HG03095 (cell line): ENCODE measurements at regions not wholly inside any gene's neighbourhood (a gene's known extent, or its start where the extent isn't known, plus 50 kb on each side); places are given as distances from the start of the nearest gene placed in this dataset.

Experiments used
- ATAC-seq: cut with Tn5 transposase; IDR thresholded peaks from one replicate; pipeline ENCODE4 v1.9.1; 2021; ENCODE audit warnings: moderate library complexity; ENCODE audit not compliant: unreplicated experiment

- no peak for ATAC-seq
These were observed 118.2 kb upstream of the KIF5B start for GRCh38 chr10:32174349-32174893.

DNA sequence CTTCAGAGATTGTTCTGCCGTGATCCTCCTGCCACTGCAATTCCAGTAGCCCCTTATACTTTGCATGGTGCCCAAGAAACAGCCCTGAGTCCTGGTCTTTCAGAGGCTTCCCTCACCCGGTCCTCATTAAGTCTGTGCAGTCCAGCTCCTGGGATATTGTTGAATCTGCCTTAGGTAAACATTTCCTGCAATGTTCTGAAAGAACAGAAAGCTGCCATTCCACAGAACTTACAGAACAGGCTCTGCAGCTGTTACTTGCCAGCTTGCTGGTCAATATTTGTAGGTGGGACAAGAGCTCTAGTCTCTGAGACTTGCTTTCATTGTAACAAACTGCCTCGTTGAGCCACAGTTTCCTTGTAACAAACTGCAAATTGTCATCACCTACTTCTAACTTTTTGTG is 115.0 kb upstream of the KIF5B start:
- ATAC-seq, result no peak

GRCh38 chr10:32169556-32169955 is 113.3 kb upstream of the KIF5B start:
- no peak for ATAC-seq

- ATAC-seq, result no peak
These were observed 111.2 kb upstream of the KIF5B start for GRCh38 chr10:32167450-32167849.

DNA sequence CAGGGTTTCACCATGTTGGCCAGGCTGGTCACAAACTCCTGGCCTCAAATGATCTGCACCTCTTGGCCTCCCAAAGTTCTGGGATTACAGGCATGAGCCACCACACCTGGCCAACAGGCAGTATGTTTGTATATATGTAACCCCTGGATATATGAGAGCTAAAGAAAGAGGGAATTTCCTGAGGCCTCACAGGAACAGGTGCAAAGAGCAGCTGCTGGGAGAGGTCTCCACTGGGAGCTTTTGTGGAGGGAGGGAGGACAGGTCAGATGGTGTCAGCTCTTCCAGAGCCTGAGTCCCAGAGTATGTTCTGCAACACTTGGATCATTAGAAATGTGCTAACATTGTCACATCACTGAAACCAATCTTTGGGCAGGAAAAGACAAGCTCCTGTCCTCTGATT is 110.1 kb upstream of the KIF5B start:
- no peak for ATAC-seq

GRCh38 chr10:32163762-32164148 is 107.5 kb upstream of the KIF5B start:
- ATAC-seq, result no peak

DNA sequence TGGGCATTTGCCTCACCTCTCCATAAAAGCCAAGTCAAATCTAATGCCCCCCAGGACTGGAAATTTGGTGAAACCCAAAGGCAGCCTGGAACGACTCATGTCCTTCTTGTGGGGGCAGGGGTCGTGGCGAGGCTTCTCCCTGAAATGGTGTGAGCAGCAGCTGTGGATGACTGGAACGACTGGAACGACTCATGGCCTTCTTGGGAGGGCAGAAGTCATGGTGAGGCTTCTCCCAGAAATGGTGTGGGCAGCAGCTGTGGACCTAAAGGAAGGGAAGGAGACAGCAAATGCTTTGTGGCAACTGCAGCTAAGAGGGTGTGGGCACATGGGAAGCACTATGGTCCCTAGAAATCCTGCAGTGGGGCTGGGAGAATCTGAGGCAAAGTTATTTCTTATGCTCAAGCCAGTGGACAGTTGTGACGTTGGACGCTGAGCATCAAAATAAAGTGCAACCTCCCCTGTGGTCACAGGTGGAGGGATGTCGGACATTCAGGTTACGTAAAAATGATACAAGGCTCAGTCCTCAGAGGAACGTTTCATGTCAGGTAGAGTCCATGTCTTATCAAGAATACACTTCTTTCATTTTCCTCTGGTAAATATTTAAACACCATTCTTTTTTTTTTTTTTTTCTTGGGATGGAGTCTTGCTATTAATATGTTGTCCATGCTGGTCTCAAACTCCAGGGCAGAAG is 107.0 kb upstream of the KIF5B start:
- no peak for ATAC-seq

- no peak for ATAC-seq
These were observed 105.4 kb upstream of the KIF5B start for GRCh38 chr10:32161586-32161985.

DNA sequence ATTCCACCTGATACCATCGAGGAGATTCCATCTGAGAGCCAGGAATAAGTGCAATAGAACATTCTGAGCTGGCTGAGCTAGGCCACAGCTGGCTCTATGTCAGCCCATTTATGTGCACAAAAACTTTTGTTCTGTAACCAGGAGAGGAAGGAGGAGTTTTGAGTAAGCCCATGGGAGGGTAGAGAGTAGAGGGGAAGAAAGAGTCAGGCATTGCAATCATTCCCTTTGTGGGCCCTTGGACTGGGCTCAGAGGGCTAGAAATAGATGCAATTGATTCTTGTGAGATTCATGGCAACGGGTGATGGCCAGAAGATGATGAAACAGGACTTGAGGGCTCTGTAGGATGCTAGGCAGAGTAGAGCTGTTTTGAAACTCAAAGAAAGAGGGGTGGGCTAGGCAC is 104.6 kb upstream of the KIF5B start:
- ATAC-seq, result no peak

DNA sequence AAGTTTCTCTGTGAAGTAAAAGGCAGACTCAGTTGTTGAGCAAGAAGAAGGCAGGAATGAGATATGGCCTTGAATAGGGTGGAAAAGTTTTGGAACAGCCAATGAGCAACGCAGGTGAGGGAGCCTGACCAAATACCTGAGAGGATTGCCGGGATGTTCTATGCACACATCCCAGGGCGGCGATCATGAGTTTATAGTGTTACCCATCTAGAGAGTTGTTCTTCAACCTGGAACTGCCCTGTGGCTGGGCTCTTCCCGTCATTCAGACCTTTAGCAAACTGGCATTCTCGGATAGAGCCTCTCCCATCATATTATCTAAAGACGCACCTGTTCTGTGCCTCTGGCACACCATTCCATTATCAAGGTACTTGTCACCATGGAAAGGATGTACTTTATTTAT is 103.0 kb upstream of the KIF5B start:
- ATAC-seq, result no peak

DNA sequence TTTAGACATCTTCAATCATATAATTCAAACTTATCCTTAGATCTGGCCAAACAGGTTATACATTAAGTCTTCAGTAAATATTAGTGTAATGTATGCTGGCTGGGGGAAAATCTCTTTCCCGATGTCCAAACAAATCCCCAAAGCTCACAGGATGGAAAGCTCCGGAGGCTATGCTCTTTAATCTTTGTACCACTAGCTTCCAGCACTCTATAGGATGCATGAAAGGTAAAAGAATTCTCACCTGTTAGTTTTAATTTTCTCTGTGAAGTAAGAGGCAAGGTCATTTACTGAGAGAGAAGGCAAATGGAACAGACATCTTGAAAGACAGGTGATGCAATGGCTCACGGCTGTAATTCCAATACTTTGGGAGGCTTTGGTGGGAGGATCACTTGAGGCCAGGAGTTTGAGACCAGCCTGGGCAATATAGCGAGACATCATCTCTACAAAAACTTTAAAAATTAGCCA is 99.8 kb upstream of the KIF5B start:
- ATAC-seq, result no peak

- no peak for ATAC-seq
These were observed 98.9 kb upstream of the KIF5B start for GRCh38 chr10:32155075-32155516.

GRCh38 chr10:32153931-32154330 is 97.7 kb upstream of the KIF5B start:
- ATAC-seq, result no peak

DNA sequence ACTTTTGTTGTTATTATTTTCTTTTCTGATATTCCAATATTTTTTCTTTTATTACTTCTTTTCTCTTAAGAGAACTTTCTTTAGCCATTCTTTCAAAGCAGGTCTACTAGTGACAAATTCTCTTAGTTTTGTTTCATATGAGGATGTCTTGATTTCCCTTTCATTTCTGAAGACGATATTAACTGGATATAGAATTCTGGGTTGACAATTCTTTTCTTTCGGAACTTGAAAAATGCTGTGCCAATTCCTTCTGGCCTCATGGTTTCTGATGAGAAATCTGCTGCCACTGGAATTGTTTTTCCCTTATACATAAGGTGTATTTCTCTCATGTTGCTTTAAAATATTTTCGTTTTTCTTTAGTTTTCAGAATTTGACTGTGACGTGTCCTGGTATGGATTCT is 97.0 kb upstream of the KIF5B start:
- no peak for ATAC-seq

DNA sequence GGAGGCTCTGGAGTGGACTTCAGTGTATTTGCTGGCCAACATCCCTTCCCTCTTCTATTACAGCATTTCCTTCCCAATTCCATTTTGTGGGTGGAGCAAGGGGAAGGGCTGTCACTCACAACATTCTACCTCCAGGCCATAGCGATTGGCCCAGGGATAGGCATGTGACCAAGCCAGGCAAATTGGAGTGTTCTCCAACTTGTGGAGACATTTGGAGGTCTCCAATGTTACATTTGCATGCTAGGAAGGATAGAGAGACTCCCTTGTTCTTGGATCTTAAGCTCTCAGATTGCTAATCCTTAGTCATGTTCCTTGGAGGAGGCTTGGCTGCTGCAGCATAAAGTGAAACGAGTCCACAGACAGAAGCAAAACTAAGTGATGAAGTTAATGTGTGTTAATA is 95.6 kb upstream of the KIF5B start:
- ATAC-seq, result no peak

- no peak for ATAC-seq
These were observed 94.4 kb upstream of the KIF5B start for GRCh38 chr10:32150532-32151101.

- ATAC-seq, result peak; percentile 97
These were observed 93.2 kb upstream of the KIF5B start for GRCh38 chr10:32149252-32149955.

DNA sequence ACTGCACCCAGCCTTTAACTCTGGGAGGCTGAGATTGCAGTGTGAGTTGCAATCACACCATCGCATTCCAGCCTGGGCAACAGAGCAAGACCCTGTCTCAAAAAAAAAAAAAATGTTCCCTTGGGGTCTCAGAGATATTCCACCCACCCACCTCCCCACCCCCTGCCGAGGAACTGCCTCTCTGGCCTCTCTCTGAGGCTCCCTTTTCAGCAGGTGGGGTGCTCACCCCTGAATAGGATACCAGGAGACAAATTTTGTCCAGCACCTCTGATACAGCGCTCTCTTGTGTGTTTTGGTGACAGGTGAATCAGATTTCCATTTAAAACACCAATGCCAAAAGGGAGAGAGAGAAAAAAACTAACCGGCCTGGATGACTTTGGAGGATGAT is 92.6 kb upstream of the KIF5B start:
- ATAC-seq, result peak; percentile 24

GRCh38 chr10:32147730-32148129 is 91.5 kb upstream of the KIF5B start:
- no peak for ATAC-seq

DNA sequence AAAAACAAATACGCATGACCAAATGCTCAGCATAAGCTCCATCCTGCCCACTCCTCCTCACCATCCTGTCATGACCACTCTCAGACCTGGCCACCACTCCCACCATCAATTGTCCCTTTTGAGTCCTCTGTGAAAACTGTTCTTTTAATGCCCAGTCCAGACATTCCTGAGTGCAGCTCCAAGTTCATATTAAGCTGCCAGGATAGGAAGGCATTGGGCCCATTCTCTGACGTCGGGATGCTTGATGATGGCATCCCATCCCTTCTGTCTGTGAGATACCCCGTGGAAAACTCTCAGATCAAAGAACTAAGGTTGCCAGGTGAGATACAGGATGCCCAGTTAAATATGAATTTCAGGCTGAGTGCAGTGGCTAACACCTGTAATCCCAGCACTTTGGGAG is 89.9 kb upstream of the KIF5B start:
- no peak for ATAC-seq

DNA sequence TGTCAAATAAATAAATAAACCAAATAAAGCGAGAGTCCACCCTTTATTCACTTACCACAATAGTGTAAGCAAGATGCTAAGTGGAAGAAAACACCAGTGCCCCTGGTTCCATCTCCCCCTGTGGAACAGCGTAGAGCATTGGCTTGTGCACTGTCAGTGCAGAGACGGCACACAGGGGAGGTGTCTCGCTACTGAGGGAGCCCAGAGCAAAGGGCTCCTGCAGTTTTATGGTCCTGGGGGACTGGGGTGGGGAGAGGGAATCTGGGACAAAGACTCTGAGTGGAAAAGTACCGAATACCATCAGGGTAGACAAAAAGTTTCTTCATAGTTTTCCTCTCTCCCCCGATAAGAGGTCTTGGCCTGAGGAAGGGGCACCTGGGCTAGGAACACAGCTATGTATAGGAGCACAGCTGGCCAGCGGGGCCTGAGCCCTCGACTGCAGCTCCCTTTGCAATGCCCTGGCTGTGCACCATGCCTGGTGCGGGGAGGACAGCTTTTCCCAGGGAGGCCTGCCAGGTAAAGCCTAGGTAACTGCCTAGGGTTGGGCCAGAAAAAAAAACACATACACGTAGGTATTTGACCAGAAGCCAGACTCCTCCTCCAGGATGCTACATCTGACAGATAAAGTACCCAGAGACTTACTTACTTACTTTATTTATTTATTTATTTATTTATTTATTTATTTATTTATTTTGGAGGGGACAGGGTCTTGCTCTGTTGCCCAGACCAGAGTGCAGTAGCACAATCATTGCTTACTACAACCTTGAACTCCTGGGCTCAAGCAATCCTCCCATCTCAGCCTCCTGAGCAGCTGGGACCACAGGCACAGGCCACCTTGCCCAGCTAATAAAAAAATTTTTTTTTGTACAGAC is 88.8 kb upstream of the KIF5B start:
- no peak for ATAC-seq
